ENCODE measurements at regions not wholly inside any gene's neighbourhood (a gene's known extent, or its start where the extent isn't known, plus 50 kb on each side); places are given as distances from the start of the nearest gene placed in this dataset.

- Histone ChIP-seq H2BK5ac (ENCODE audit: low read depth, low read length) (no peak overlapping the region), H3K56ac (replicated peaks; ENCODE audit: insufficient read length, low read depth, low read length) (no peak overlapping the region), H4K5ac (ENCODE audit: insufficient read length, low read depth, low read length) (no peak overlapping the region), H3K4me1 (replicated peaks in 1 of 4; ENCODE audit: control insufficient read depth in 3 of 4, insufficient read depth in 4 of 4, low read length in 3 of 4) (no peaks in the 10 kb centered on the region), H2BK12ac (ENCODE audit: low read depth, low read length) (no peak overlapping the region), H2BK20ac (ENCODE audit: low read length) (no peak overlapping the region), H4K91ac (replicated peaks; ENCODE audit: insufficient read length, low read length) (no peak overlapping the region), H3K27me3 (replicated peaks in 1 of 4; ENCODE audit: control insufficient read depth in 3 of 4, extremely low read depth in 1 of 4, insufficient read depth in 3 of 4, low read length in 3 of 4) (no peaks in the 10 kb centered on the region), H3K36me3 (ENCODE audit: control insufficient read depth in 2 of 4, insufficient read depth in 4 of 4, low read length in 3 of 4) (no peaks in the 10 kb centered on the region), H3K23me2 (ENCODE audit: low read depth, low read length) (no peaks in the 10 kb centered on the region), H3K14ac (ENCODE audit: insufficient read length) (no peak overlapping the region), H3K79me2 (ENCODE audit: control insufficient read depth in 1 of 2, insufficient read depth in 2 of 2, low read length in 2 of 2) (no peaks in the 10 kb centered on the region), H3K27ac (ENCODE audit: low read depth, low read length) (no peak overlapping the region), H3K4ac (replicated peaks; ENCODE audit: insufficient read length, low read depth, low read length) (no peak overlapping the region), H2AFZ (ENCODE audit: low read length) (no peak overlapping the region), H4K20me1 (replicated peaks in 1 of 2; ENCODE audit: control insufficient read depth in 1 of 2, insufficient read depth in 2 of 2, low read length in 2 of 2) (no peaks in the 10 kb centered on the region), H3K23ac (ENCODE audit: insufficient read length) (no peak overlapping the region), H3K9ac (replicated peaks in 1 of 4; ENCODE audit: extremely low read depth in 1 of 4, low read depth in 3 of 4, low read length in 3 of 4) (no peak overlapping the region), H3K79me1 (ENCODE audit: low read depth, low read length) (no peaks in the 10 kb centered on the region), H2BK15ac (ENCODE audit: low read length) (no peak overlapping the region), H3K9me3 (ENCODE audit: insufficient read depth in 2 of 2, low read depth in 1 of 2, low read length in 1 of 2) (no peaks in the 10 kb centered on the region), H3K4me3 (ENCODE audit: extremely low read depth in 1 of 4, insufficient read depth in 2 of 4, low read depth in 3 of 4, low read length in 4 of 4) (no peak overlapping the region), H3K4me2 (ENCODE audit: insufficient read depth in 1 of 2, low read depth in 2 of 2, low read length in 2 of 2) (no peak overlapping the region), H3K18ac (ENCODE audit: extremely low read depth, low read length) (no peak overlapping the region), H4K8ac (ENCODE audit: extremely low read depth, insufficient read depth, low read length) (no peak overlapping the region), H2BK120ac (replicated peaks; ENCODE audit: low read depth, low read length) (no peak overlapping the region), H2AK5ac (ENCODE audit: low read depth, low read length) (no peak overlapping the region)
- ChIA-PET POLR2A (ENCODE audit: partially characterized antibody) (no interaction called here), CTCF (ENCODE audit: partially characterized antibody) (interaction anchor here (1.6 kb wide), 1 partner anchor 162 kb away, joined by 5 read pairs; no protein-coding TSS in a partner anchor)
- FAIRE-seq (no peak), DNase-seq (ENCODE audit: low read depth in 1 of 2, low spot score in 2 of 2) (no peak)
- TF ChIP-seq BACH1 (IDR thresholded peaks at IDR 0.05; ENCODE audit: low read length) = no peak
- TF ChIP-seq KDM4A (IDR thresholded peaks at IDR 0.05; ENCODE audit: low read depth, low read length, severe bottlenecking) = no peak
- TF ChIP-seq NANOG (IDR thresholded peaks at IDR 0.05; ENCODE audit: insufficient read depth, low read depth, low read length, poor library complexity, severe bottlenecking) = no peak
- no peak for TF ChIP-seq CREB1 (IDR thresholded peaks at IDR 0.05)
- TF ChIP-seq ATF3 (IDR thresholded peaks at IDR 0.05; ENCODE audit: insufficient read depth, low read depth, low read length) = no peak
- TF ChIP-seq SP4 (IDR thresholded peaks at IDR 0.05; ENCODE audit: low read length) = no peak
- no peak for TF ChIP-seq TCF12 (IDR thresholded peaks at IDR 0.05; ENCODE audit: low read depth, low read length)
- no peak for TF ChIP-seq JUN (IDR thresholded peaks at IDR 0.05; ENCODE audit: low read depth, low read length)
- no peak for TF ChIP-seq CTBP2 (IDR thresholded peaks at IDR 0.05; ENCODE audit: borderline replicate concordance, insufficient read depth, insufficient read length, low read length)
- no peak for TF ChIP-seq MAFK (IDR thresholded peaks at IDR 0.05; ENCODE audit: low read depth, low read length)
- no peak for TF ChIP-seq RXRA (IDR thresholded peaks at IDR 0.05; ENCODE audit: insufficient read depth, low read depth, low read length)
- no peak for TF ChIP-seq EGR1 (IDR thresholded peaks at IDR 0.05; ENCODE audit: borderline replicate concordance, low read depth, low read length)
- no peak for TF ChIP-seq E2F6 (IDR thresholded peaks at IDR 0.05)
- TF ChIP-seq TAF7 (optimal IDR thresholded peaks at IDR 0.05; ENCODE audit: borderline replicate concordance, low read depth, low read length) = no peak
- WGBS, 2 experiments (ENCODE audit: extremely low coverage in 1 of 2, insufficient coverage in 1 of 2, insufficient read length in 1 of 2, insufficient replicate concordance in 2 of 2, low coverage in 1 of 2, low lambda C conversion rate in 2 of 2, missing lambda C conversion rate in 1 of 2) = 59% methylated on average over 5 of the region's 5 CpGs; no CpG with 5 or more reads in 1 of the 2 experiments
These were observed 119.2 kb downstream of the TBC1D30 start for GRCh38 chr12:64943686-64944085.
